ENCODE measurements at regions not wholly inside any gene's neighbourhood (a gene's known extent, or its start where the extent isn't known, plus 50 kb on each side); places are given as distances from the start of the nearest gene placed in this dataset.
A peak's percentile ranks its signal among the peaks of the same experiment; 100 is the strongest.
"Not testable (repeated sequence)": the region's sequence is repeated elsewhere in the genome, so short reads cannot be mapped to it uniquely, and the experiment has no call there.

- Histone ChIP-seq H3K27ac (ENCODE audit: low read depth in 2 of 2, low read length in 2 of 2) (no peak overlapping the region), H3K36me3 (ENCODE audit: control insufficient read depth in 2 of 3, insufficient read depth in 3 of 3, low read length in 3 of 3) (no peaks in the 10 kb centered on the region), H3K9ac (ENCODE audit: low read length in 3 of 3) (no peak overlapping the region), H3K27me3 (ENCODE audit: control insufficient read depth, insufficient read depth, low read length) (no peaks in the 10 kb centered on the region), H3K4me1 (ENCODE audit: control insufficient read depth in 2 of 3, insufficient read depth in 2 of 3, low read depth in 1 of 3, low read length in 3 of 3) (no peaks in the 10 kb centered on the region), H3K9me3 (ENCODE audit: control insufficient read depth in 2 of 3, insufficient read depth in 1 of 3, low read length in 3 of 3) (no peaks in the 10 kb centered on the region), H3K4me3 (ENCODE audit: low read length in 3 of 3) (no peak overlapping the region)
- DNase-seq (no peak), FAIRE-seq (no peak)
- intact Hi-C loops (cut with DNase I), result no loop called here
- no peak for TF ChIP-seq CTCF (IDR thresholded peaks at IDR 0.05; ENCODE audit: borderline replicate concordance, extremely low read depth, insufficient read depth)
Observed at GRCh38 chr5:83802686-83803085, 82.0 kb upstream of the HAPLN1 start.

GRCh38 chr5:83800201-83800600, 79.5 kb upstream of the HAPLN1 start:
- DNase-seq, result no peak
- H3K27me3 ChIP-seq (ENCODE audit: control insufficient read depth, insufficient read depth, low read length), result no peaks in the 10 kb centered on the region
- H3K9me3 ChIP-seq (ENCODE audit: control insufficient read depth in 2 of 3, insufficient read depth in 1 of 3, low read length in 3 of 3), result no peaks in the 10 kb centered on the region
- no peaks in the 10 kb centered on the region for H3K36me3 ChIP-seq (ENCODE audit: control insufficient read depth in 2 of 3, insufficient read depth in 3 of 3, low read length in 3 of 3)
- H3K4me1 ChIP-seq (ENCODE audit: control insufficient read depth in 2 of 3, insufficient read depth in 2 of 3, low read depth in 1 of 3, low read length in 3 of 3), result no peaks in the 10 kb centered on the region
- intact Hi-C loops (cut with DNase I), result no loop called here
- no peak overlapping the region for H3K4me3 ChIP-seq (ENCODE audit: low read length in 3 of 3)
- no peak for TF ChIP-seq CTCF (IDR thresholded peaks at IDR 0.05; ENCODE audit: borderline replicate concordance, extremely low read depth, insufficient read depth)
- no peak overlapping the region for H3K27ac ChIP-seq (ENCODE audit: low read depth in 2 of 2, low read length in 2 of 2)
- no peak overlapping the region for H3K9ac ChIP-seq (ENCODE audit: low read length in 3 of 3)
- no peak for FAIRE-seq

- not testable (repeated sequence) for FAIRE-seq
Observed at GRCh38 chr5:83799020-83799419, 78.4 kb upstream of the HAPLN1 start.

GRCh38 chr5:83789371-83789770, 68.7 kb upstream of the HAPLN1 start:
- Histone ChIP-seq H3K9me3 (ENCODE audit: control insufficient read depth in 2 of 3, insufficient read depth in 1 of 3, low read length in 3 of 3) (no peaks in the 10 kb centered on the region), H3K9ac (ENCODE audit: low read length in 3 of 3) (no peak overlapping the region), H3K4me1 (ENCODE audit: control insufficient read depth in 2 of 3, insufficient read depth in 2 of 3, low read depth in 1 of 3, low read length in 3 of 3) (no peaks in the 10 kb centered on the region), H3K36me3 (ENCODE audit: control insufficient read depth in 2 of 3, insufficient read depth in 3 of 3, low read length in 3 of 3) (no peaks in the 10 kb centered on the region), H3K27ac (ENCODE audit: low read depth in 2 of 2, low read length in 2 of 2) (no peak overlapping the region), H3K4me3 (ENCODE audit: low read length in 3 of 3) (no peak overlapping the region), H3K27me3 (ENCODE audit: control insufficient read depth, insufficient read depth, low read length) (no peaks in the 10 kb centered on the region)
- intact Hi-C loops (cut with DNase I), result no loop called here
- DNase-seq (peak in 2 of 5 donors; percentile 4 to 8), FAIRE-seq (no peak)
- TF ChIP-seq CTCF (IDR thresholded peaks at IDR 0.05; ENCODE audit: borderline replicate concordance, extremely low read depth, insufficient read depth), result no peak

More at GRCh38 chr5:83799020-83799419, 78.4 kb upstream of the HAPLN1 start:
- intact Hi-C loops (cut with DNase I); DNase-seq; H3K9ac ChIP-seq (ENCODE audit: low read length in 3 of 3); H3K9me3 ChIP-seq (ENCODE audit: control insufficient read depth in 2 of 3, insufficient read depth in 1 of 3, low read length in 3 of 3); H3K4me1 ChIP-seq (ENCODE audit: control insufficient read depth in 2 of 3, insufficient read depth in 2 of 3, low read depth in 1 of 3, low read length in 3 of 3); H3K4me3 ChIP-seq (ENCODE audit: low read length in 3 of 3); H3K27me3 ChIP-seq (ENCODE audit: control insufficient read depth, insufficient read depth, low read length); H3K36me3 ChIP-seq (ENCODE audit: control insufficient read depth in 2 of 3, insufficient read depth in 3 of 3, low read length in 3 of 3); H3K27ac ChIP-seq (ENCODE audit: low read depth in 2 of 2, low read length in 2 of 2): not testable (repeated sequence)

All from kidney (tissue), 13 donors.